T-helper 9 cell (primary cell): ENCODE measurements at regions not wholly inside any gene's neighbourhood (a gene's known extent, or its start where the extent isn't known, plus 50 kb on each side); places are given as distances from the start of the nearest gene placed in this dataset.
"Not testable (repeated sequence)": the region's sequence is repeated elsewhere in the genome, so short reads cannot be mapped to it uniquely, and the experiment has no call there.

Experiments used
- DNase-seq: peaks from one replicate; pipeline ENCODE4 v3.0.0-alpha.2; 2020

GRCh38 chr2:234719116-234719716 is 222.3 kb upstream of the ARL4C start:
- DNase-seq: no peak

GRCh38 chr2:234716271-234716670 is 219.4 kb upstream of the ARL4C start:
- DNase-seq: no peak

DNA sequence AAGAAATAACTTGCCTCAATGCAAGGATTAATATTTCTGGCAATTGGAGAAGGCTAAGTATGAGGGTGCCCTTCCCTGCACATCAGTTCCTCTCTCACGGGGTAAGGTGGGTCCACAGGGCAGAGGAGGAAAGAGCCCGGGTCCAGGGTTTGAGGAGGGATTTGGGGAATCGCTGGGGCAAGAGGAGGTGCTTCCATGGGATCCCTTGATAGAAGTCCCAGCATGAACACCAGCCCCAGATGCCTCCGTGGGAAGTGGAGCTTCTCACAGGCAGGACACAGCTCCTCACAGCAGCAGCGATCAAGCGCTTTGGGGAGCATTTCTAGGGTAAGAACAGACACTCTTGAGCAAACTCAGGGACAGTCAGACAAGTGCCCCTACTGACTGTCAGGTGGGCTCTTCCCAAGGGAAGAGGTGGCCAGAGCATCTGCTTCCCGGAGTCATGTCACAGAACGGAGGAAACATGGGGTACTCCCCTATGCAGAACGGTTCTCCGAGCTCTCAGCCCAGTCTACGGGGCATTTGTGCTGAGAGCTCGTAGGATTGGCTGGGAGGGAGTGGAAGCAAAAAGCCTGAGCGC is 218.9 kb upstream of the ARL4C start:
- no peak for DNase-seq

- DNase-seq: no peak
Observed at GRCh38 chr2:234714711-234715110, 217.8 kb upstream of the ARL4C start.

- no peak for DNase-seq
Observed at GRCh38 chr2:234712421-234712935, 215.6 kb upstream of the ARL4C start.

DNA sequence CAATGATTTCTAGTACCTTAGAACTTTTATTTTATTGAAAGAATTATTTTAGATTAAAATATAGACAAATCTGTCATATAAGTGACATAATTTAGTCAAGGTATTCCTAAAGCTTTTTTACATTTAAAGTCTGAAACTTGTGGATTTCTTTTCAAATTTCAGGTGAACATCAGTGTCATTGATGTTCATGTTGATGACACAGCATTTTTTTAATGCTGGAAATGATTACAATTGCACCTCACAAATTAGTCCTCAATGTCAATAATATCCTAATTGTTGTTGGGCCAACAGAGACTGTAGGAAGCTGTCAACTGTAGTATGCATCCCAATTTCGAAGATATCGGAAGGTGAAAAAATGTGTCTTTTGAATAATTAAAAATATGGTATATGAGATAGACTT is 214.4 kb upstream of the ARL4C start:
- DNase-seq: no peak

DNA sequence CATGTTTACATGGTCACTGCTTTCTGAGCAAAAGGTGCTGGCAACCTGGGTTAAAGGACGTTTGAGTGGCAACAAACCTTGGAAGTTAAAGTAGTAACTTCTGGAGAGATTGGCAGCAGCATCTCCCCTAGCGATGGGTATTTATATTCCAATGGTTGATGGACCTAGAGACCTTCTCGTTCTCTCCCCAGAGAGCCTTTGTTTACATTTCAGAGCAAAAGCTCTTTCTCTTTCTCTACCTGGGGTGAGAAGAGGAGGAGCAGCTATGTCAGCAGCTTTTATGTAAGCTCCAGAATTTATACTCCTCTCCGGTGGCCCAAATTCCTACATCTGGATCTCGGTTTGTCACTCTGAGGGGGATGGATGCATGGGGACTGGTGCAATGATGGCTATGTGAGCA is 213.7 kb upstream of the ARL4C start:
- DNase-seq: no peak

DNA sequence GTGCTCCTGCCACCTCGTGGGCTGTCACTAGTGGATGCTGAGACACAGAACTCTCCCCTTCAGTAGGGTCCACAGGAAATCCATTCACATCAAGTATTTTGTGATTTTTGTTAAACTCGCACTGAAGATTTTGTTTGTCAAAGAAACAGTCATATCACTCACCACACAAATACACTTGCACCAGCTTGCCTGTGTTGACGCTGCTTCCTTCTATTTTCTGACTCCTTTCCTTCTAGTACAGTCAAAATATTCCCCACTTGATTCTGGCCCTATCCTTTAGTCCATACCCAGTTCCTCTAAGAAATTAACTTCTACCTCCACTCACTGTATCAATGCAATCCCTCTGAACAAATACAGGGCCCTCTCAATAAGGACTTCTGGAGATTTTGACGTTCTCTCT is 213.2 kb upstream of the ARL4C start:
- DNase-seq: no peak

GRCh38 chr2:234708717-234709116 is 211.8 kb upstream of the ARL4C start:
- no peak for DNase-seq

- DNase-seq: no peak
Observed at GRCh38 chr2:234708091-234708683, 211.3 kb upstream of the ARL4C start.

- no peak for DNase-seq
Observed at GRCh38 chr2:234706086-234706485, 209.2 kb upstream of the ARL4C start.

DNA sequence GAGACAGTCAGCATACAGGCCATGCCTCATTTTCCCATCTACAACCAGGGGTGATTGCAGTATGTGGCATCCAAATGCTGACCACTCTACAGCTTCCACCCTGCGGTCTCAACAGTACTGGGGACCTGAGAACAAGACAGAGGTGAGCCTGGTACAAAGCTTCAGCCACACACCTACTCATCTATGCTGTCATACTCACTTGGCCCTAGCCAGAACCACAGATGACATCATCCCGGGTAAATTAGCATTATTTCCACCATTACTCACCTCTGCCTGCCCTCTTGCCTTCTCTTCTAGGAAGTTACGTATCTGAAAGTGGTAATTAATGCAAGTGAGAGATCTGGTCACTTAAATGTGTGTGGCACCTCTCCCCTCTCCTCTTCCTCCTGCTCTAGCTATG is 208.2 kb upstream of the ARL4C start:
- no peak for DNase-seq

DNA sequence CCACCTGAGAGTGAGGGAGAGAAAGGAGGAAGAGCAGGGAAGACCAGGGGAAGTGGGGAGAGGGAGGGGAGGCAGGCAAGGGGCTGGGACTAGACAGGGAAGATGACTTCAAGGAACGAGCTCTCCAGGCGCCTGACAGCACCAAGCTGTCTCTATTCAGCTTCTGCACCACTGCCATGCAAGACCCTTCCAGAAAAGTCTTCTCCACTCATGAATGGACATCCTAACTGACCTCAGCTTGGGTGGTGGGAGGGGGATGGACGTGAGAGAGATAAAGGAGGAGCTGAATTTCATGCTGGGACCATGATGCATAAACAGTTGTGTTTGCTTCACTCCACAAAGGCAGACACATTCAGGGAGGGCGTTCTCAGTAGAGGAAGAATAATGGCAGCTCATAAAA is 206.4 kb upstream of the ARL4C start:
- DNase-seq: no peak

- no peak for DNase-seq
Observed at GRCh38 chr2:234702731-234703225, 205.9 kb upstream of the ARL4C start.

GRCh38 chr2:234701841-234702240 is 205.0 kb upstream of the ARL4C start:
- no peak for DNase-seq

- no peak for DNase-seq
Observed at GRCh38 chr2:234701421-234701820, 204.5 kb upstream of the ARL4C start.

GRCh38 chr2:234699456-234699855 is 202.6 kb upstream of the ARL4C start:
- no peak for DNase-seq

DNA sequence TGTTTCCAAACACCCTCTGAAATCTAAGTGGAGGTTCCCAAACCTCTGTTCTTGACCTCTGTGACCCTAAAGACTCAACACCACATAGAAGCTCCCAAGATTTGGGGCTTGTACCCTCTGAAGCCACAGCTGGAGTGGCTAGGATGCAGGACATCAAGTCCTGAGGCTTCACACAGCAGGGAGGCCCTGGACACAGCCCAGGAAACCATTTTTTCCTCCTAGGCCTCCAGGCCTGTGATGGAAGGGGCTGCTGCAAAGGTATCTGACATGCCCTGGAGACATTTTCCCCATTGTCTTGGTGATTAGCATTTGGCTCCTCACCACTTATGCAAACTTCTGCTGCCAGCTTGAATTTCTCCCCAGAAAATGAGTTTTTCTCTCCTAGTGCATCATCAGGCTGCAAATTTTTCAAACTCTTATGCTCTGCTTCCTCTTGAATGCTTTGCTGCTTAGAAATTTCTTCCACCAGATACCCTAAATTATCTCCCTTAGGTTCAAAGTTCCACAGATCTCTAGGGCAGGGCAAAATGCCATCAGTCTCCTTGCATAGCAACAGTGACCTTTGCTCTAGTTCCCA is 200.5 kb upstream of the ARL4C start:
- DNase-seq: not testable (repeated sequence)

GRCh38 chr2:234695981-234696380 is 199.1 kb upstream of the ARL4C start:
- DNase-seq: no peak

- no peak for DNase-seq
Observed at GRCh38 chr2:234694244-234695013, 197.5 kb upstream of the ARL4C start.

- DNase-seq: not testable (repeated sequence)
Observed at GRCh38 chr2:234693681-234694190, 196.9 kb upstream of the ARL4C start.

DNA sequence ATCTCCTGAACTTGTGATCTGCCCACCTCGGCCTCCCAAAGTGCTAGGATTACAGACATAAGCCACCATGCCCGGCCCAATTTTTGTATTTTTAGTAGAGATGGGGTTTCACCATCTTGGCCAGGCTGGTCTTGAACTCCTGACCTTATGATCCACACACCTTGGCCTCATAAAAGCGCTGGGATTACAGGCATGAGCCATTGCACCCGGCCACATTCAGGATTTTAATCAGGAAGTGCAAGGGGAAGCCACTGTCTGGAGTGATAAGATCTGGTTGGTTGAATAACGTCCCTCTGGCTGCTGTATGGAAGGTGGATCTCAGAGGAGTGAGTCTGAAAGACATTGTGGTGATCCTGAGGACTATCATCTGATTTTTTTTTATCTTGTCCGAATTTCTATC is 196.3 kb upstream of the ARL4C start:
- not testable (repeated sequence) for DNase-seq
